ENCODE measurements at regions not wholly inside any gene's neighbourhood (a gene's known extent, or its start where the extent isn't known, plus 50 kb on each side); places are given as distances from the start of the nearest gene placed in this dataset.
A peak's percentile ranks its signal among the peaks of the same experiment; 100 is the strongest.

GRCh38 chr4:11596989-11597388, 168.3 kb upstream of the HS3ST1 start:
- no TSS peak for BruUV-seq (replicated peaks)
- no peaks in the 10 kb centered on the region for H3K9me3 ChIP-seq (ENCODE audit: control insufficient read depth in 1 of 2, insufficient read depth in 1 of 2, low read depth in 1 of 2, low read length in 2 of 2)
- no peak overlapping the region for H3K4me2 ChIP-seq (ENCODE audit: low read length)
- H3K36me3 ChIP-seq (ENCODE audit: control insufficient read depth in 1 of 2, insufficient read depth in 2 of 2, low read length in 2 of 2) = no peaks in the 10 kb centered on the region
- H3K27me3 ChIP-seq (ENCODE audit: insufficient read depth, low read length) = no peaks in the 10 kb centered on the region
- POLR2A ChIA-PET = interaction anchor here (0.9 kb wide), 1 partner anchor 28 kb away, joined by 3 read pairs; no protein-coding TSS in a partner anchor
- no peaks in the 10 kb centered on the region for H3K9me2 ChIP-seq (ENCODE audit: insufficient read depth)
- H3K9ac ChIP-seq (ENCODE audit: low read length) = peak overlapping the region; percentile 12; the same call in 1 of the 2 replicates
- no peak overlapping the region for H3K4me3 ChIP-seq (replicated peaks in 1 of 2; ENCODE audit: low read depth in 1 of 2, low read length in 2 of 2)
- CTCF ChIA-PET = no interaction called here
- H3K79me2 ChIP-seq (ENCODE audit: insufficient read depth, low read length) = no peaks in the 10 kb centered on the region
- H3K27ac ChIP-seq (ENCODE audit: low read depth, low read length) = no peak overlapping the region
- no peak overlapping the region for H2AFZ ChIP-seq (ENCODE audit: low read depth, low read length, poor library complexity, severe bottlenecking)
- RAD21 ChIA-PET (ENCODE audit: low non-redundant PET in 1 of 2, low total read pairs in 2 of 2, uncharacterized antibody in 2 of 2, unreplicated experiment in 2 of 2) = no interaction called here
- ATAC-seq (no peak), DNase-seq (ENCODE audit: low read depth, low spot score) (no peak)
- H4K20me1 ChIP-seq (ENCODE audit: insufficient read depth) = no peaks in the 10 kb centered on the region
- peaks cover 18 to 56% of the 10 kb centered on the region in 2 experiments; a peak in 3 of 4 replicates for H3K4me1 ChIP-seq (ENCODE audit: control insufficient read depth in 1 of 2, insufficient read depth in 2 of 2, low read length in 2 of 2)
- intact Hi-C loops (cut with micrococcal nuclease) = no loop called here
- TF ChIP-seq ATF3 (IDR thresholded peaks at IDR 0.05) (no peak), CBX3 (IDR thresholded peaks at IDR 0.05; ENCODE audit: low read depth) (no peak), RAD21 (IDR thresholded peaks at IDR 0.05; ENCODE audit: low read depth) (no peak), SRF (IDR thresholded peaks at IDR 0.05; ENCODE audit: low read depth) (no peak), SIN3A (IDR thresholded peaks at IDR 0.05; ENCODE audit: low read depth) (no peak), ELF1 (IDR thresholded peaks at IDR 0.05; ENCODE audit: borderline replicate concordance, low read depth) (no peak), JUND (IDR thresholded peaks at IDR 0.05) (no peak), EGR1 (IDR thresholded peaks at IDR 0.05; ENCODE audit: low read depth) (no peak), ZFX (IDR thresholded peaks at IDR 0.05) (no peak), YY1 (IDR thresholded peaks at IDR 0.05; ENCODE audit: extremely low read depth, insufficient replicate concordance, low read depth, low read length) (no peak), CEBPB (IDR thresholded peaks at IDR 0.05; ENCODE audit: low read depth) (no peak), ZNF274 (IDR thresholded peaks at IDR 0.05; ENCODE audit: low read depth, low read length) (no peak), MAX (IDR thresholded peaks at IDR 0.05) (no peak), EZH2phosphoT487 (IDR thresholded peaks at IDR 0.05; ENCODE audit: borderline replicate concordance) (no peak)
